ENCODE measurements at regions not wholly inside any gene's neighbourhood (a gene's known extent, or its start where the extent isn't known, plus 50 kb on each side); places are given as distances from the start of the nearest gene placed in this dataset.

DNA sequence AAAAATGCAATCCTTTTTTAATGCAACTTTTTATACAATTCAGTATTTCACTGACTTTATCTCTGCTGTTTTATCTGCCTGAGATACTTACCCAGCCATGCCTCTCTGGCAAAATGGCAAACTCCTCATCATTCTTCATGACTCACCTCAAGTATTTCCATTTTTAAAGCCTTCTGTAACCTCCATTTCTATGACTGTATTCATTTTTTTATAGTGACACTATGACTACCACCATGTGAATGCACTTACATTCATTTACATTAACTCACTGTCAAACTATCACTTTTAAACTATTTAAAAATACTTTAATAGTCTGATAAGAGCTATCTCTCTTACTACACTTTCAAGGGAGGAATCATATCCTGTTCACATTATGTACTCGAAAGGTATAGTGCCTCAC lies 99.4 kb upstream of the SCN7A start:
- H3K4me3 ChIP-seq: no peak overlapping the region
- intact Hi-C loops (cut with DNase I): no loop called here
- ATAC-seq (no peak), DNase-seq (no peak)
- H3K27me3 ChIP-seq: no peaks in the 10 kb centered on the region
- 86% methylated on average over 1 of the region's 1 CpG for WGBS, 2 donors
- peaks cover 0 to 8% (median 0%) of the 10 kb centered on the region in 3 donors for H3K9me3 ChIP-seq
- no peak for TF ChIP-seq POLR2A (IDR thresholded peaks at IDR 0.05)
- TF ChIP-seq, protein P1, sequence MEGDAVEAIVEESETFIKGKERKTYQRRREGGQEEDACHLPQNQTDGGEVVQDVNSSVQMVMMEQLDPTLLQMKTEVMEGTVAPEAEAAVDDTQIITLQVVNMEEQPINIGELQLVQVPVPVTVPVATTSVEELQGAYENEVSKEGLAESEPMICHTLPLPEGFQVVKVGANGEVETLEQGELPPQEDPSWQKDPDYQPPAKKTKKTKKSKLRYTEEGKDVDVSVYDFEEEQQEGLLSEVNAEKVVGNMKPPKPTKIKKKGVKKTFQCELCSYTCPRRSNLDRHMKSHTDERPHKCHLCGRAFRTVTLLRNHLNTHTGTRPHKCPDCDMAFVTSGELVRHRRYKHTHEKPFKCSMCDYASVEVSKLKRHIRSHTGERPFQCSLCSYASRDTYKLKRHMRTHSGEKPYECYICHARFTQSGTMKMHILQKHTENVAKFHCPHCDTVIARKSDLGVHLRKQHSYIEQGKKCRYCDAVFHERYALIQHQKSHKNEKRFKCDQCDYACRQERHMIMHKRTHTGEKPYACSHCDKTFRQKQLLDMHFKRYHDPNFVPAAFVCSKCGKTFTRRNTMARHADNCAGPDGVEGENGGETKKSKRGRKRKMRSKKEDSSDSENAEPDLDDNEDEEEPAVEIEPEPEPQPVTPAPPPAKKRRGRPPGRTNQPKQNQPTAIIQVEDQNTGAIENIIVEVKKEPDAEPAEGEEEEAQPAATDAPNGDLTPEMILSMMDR (IDR thresholded peaks at IDR 0.05): no peak
- H3K36me3 ChIP-seq (replicated peaks in 1 of 2; ENCODE audit: insufficient read depth in 1 of 2, low read depth in 2 of 2): no peaks in the 10 kb centered on the region
- no peaks in the 10 kb centered on the region for H3K4me1 ChIP-seq
- no peak overlapping the region for H3K27ac ChIP-seq

DNA sequence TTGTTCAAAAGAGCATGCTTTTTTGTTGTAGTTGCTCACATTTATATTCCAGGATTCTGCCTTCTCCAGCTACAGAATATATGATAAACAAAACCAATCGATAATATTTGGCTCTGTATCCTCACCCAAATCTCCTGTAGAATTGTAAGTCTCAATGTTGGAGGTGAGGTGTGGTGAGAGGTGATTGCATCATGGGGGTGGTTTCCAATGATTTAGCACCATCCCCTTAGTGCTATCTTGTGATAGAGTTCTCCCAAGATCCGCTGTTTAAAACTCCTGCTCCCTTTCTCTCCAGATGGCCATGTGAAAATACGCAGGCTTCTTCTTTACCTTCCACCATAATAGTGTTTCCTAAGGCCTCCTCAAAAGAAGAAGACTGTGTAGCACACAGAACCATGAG lies 98.7 kb upstream of the SCN7A start:
- H3K9me3 ChIP-seq: peaks cover 0 to 4% (median 0%) of the 10 kb centered on the region in 3 donors
- H3K4me1 ChIP-seq: no peaks in the 10 kb centered on the region
- no peaks in the 10 kb centered on the region for H3K27me3 ChIP-seq
- 76 to 92% methylated on average over 3 of the region's 3 CpGs for WGBS, 2 donors
- no peak overlapping the region for H3K27ac ChIP-seq
- no peak for TF ChIP-seq POLR2A (IDR thresholded peaks at IDR 0.05)
- TF ChIP-seq, protein P1 (IDR thresholded peaks at IDR 0.05): no peak
- no peak overlapping the region for H3K4me3 ChIP-seq
- ATAC-seq (no peak), DNase-seq (no peak)
- intact Hi-C loops (cut with DNase I): no loop called here
- H3K36me3 ChIP-seq (replicated peaks in 1 of 2; ENCODE audit: insufficient read depth in 1 of 2, low read depth in 2 of 2): no peaks in the 10 kb centered on the region

DNA sequence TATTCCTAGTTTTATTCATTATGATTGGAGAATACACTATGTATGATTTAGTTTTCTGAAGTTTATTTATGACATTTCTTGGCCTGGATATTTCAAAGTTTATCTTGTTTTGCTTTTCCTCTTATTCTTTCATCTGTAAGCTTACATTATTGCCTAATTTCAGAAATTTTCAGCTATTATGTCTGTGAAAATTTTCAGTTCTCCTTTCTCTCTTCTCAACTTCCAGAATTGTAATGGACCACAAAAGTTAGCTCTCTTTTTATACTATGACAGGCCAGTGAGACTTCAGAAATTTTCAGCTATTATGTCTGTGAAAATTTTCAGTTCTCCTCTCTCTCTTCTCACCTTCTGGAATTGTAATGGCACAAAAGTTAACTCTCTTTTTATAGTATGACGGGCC lies 97.2 kb upstream of the SCN7A start:
- Histone ChIP-seq H3K9me3 (no peaks in the 10 kb centered on the region), H3K27ac (no peak overlapping the region), H3K4me1 (no peaks in the 10 kb centered on the region), H3K27me3 (no peaks in the 10 kb centered on the region), H3K36me3 (replicated peaks in 1 of 2; ENCODE audit: insufficient read depth in 1 of 2, low read depth in 2 of 2) (no peaks in the 10 kb centered on the region), H3K4me3 (no peak overlapping the region)
- WGBS, 2 donors: 0 to 3% methylated on average over 1 of the region's 1 CpG
- no peak for ATAC-seq
- TF ChIP-seq, protein P1 (IDR thresholded peaks at IDR 0.05): no peak
- no peak for TF ChIP-seq POLR2A (IDR thresholded peaks at IDR 0.05)
- intact Hi-C loops (cut with DNase I): no loop called here
- DNase-seq: no peak

DNA sequence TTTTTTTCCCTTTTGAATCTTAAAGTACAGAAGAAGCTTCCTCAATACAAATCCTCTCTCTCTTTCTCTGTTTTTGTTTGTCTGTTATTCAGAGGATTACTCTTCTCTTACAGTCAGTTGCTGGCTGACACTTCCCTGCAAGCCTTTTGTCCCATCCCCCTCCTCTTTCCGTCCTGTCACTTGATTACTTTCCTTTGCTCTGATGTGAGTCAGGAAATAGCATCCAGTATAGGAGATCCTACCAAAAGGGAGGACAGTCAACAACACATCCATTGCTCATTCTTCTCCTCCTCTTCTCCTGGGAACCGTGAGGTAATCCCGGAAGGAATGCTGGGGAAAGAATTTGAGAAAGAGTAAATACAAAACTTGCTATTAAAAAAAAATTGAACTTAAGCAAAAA lies 79.3 kb upstream of the SCN7A start:
- TF ChIP-seq, protein P1 (IDR thresholded peaks at IDR 0.05): no peak
- no peak for TF ChIP-seq POLR2A (IDR thresholded peaks at IDR 0.05)
- Histone ChIP-seq H3K27me3 (no peaks in the 10 kb centered on the region), H3K4me1 (no peaks in the 10 kb centered on the region), H3K9me3 (no peaks in the 10 kb centered on the region), H3K36me3 (replicated peaks in 1 of 2; ENCODE audit: insufficient read depth in 1 of 2, low read depth in 2 of 2) (no peaks in the 10 kb centered on the region), H3K4me3 (no peak overlapping the region), H3K27ac (no peak overlapping the region)
- no peak for ATAC-seq
- WGBS, 2 donors: 22 to 34% methylated on average over 3 of the region's 3 CpGs
- intact Hi-C loops (cut with DNase I): no loop called here
- DNase-seq: no peak

DNA sequence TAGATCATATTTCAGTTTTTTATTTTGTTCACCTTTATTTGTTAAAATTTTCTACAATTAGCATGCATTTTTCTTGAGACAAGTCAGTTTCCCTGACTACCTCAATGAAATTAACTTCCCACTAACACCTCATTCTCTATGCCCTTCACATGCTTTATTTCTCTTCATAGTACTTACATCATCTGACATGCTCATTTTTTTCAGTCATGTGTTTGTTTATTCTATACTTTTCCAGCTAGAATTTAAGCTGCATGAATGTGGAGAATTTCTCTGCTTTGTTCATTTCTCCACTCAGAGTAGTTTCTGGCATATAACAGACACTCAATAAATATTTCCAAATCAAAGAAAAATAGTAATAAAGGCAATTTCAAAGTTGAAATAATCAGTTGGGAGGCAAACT lies 78.9 kb upstream of the SCN7A start:
- ATAC-seq (no peak), DNase-seq (no peak)
- Histone ChIP-seq H3K4me3 (no peak overlapping the region), H3K4me1 (no peaks in the 10 kb centered on the region), H3K36me3 (replicated peaks in 1 of 2; ENCODE audit: insufficient read depth in 1 of 2, low read depth in 2 of 2) (no peaks in the 10 kb centered on the region), H3K27ac (no peak overlapping the region), H3K27me3 (no peaks in the 10 kb centered on the region), H3K9me3 (no peaks in the 10 kb centered on the region)
- intact Hi-C loops (cut with DNase I): no loop called here
- TF ChIP-seq, protein P1 (IDR thresholded peaks at IDR 0.05): no peak
- no peak for TF ChIP-seq POLR2A (IDR thresholded peaks at IDR 0.05)

All from body of pancreas (tissue), 4 donors.